A673 (cell line): ENCODE measurements at regions not wholly inside any gene's neighbourhood (a gene's known extent, or its start where the extent isn't known, plus 50 kb on each side); places are given as distances from the start of the nearest gene placed in this dataset.

ENCODE experiments used
- EZH2 ChIP-seq: fragments of 200-600 bp; sonication (generic); IDR thresholded peaks from 2 replicates; pipeline ENCODE4 v1.6.1; 2017; ENCODE audit warnings: borderline replicate concordance, low read depth, mild to moderate bottlenecking, mixed read lengths, antibody characterized with exemption, low read length; ENCODE audit not compliant: poor library complexity, severe bottlenecking
- TF ChIP-seq, protein P1 (sequence below): fragments of 300-800, 200-600 bp; sonication (generic); conservative IDR thresholded peaks from 2 replicates; pipeline ENCODE4 v1.5.1; 2017; ENCODE audit warnings: low read depth, mild to moderate bottlenecking, antibody characterized with exemption, low read length, moderate library complexity, mixed read lengths

GRCh38 chr5:61991866-61992265 lies 314.1 kb upstream of the KIF2A start:
- no peak for TF ChIP-seq EZH2
- TF ChIP-seq, protein P1, sequence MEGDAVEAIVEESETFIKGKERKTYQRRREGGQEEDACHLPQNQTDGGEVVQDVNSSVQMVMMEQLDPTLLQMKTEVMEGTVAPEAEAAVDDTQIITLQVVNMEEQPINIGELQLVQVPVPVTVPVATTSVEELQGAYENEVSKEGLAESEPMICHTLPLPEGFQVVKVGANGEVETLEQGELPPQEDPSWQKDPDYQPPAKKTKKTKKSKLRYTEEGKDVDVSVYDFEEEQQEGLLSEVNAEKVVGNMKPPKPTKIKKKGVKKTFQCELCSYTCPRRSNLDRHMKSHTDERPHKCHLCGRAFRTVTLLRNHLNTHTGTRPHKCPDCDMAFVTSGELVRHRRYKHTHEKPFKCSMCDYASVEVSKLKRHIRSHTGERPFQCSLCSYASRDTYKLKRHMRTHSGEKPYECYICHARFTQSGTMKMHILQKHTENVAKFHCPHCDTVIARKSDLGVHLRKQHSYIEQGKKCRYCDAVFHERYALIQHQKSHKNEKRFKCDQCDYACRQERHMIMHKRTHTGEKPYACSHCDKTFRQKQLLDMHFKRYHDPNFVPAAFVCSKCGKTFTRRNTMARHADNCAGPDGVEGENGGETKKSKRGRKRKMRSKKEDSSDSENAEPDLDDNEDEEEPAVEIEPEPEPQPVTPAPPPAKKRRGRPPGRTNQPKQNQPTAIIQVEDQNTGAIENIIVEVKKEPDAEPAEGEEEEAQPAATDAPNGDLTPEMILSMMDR = no peak
